H1 (cell line): ENCODE measurements at regions not wholly inside any gene's neighbourhood (a gene's known extent, or its start where the extent isn't known, plus 50 kb on each side); places are given as distances from the start of the nearest gene placed in this dataset.

ENCODE experiments used
- CTCF ChIA-PET: fragments of 300-600 bp; sonication (Branson Sonifier 250); formaldehyde crosslinking; loops from one replicate; lab custom pipeline; 2021; ENCODE audit not compliant: partially characterized antibody; lab: Charles Lee
- POLR2A ChIA-PET: fragments of 300-600 bp; sonication (Branson Sonifier 250); formaldehyde crosslinking; loops from one replicate; lab custom pipeline; 2021; ENCODE audit warnings: inconsistent platforms; ENCODE audit not compliant: partially characterized antibody; lab: Charles Lee
- DNase-seq, 2 experiments: peaks; one replicate each; pipeline versions ENCODE4 v3.0.0 to v3.0.0-alpha.2; 2010 to 2022; ENCODE audit warnings: low spot score in 2 of 2, low read depth in 1 of 2, mixed read lengths in 1 of 2
- FAIRE-seq: peaks from 2 replicates; lab custom pipeline; 2011; peaks lifted over from hg19 to GRCh38; lab: Jason Lieb, UNC
- H2AFZ ChIP-seq: 2 replicates; pipeline ENCODE4 v1.8.1; 2012; ENCODE audit warnings: low read length, inconsistent platforms
- H2AK5ac ChIP-seq: 2 replicates; pipeline ENCODE4 v1.6.1; 2013; ENCODE audit warnings: low read depth, low read length
- H2BK120ac ChIP-seq: replicated peaks from 2 replicates; pipeline ENCODE3; 2013; ENCODE audit warnings: low read depth, low read length, inconsistent platforms
- H2BK12ac ChIP-seq: 2 replicates; pipeline ENCODE4 v1.6.1; 2013; ENCODE audit warnings: low read depth, low read length
- H2BK15ac ChIP-seq: 2 replicates; pipeline ENCODE4 v1.6.1; 2013; ENCODE audit warnings: low read length
- H2BK20ac ChIP-seq: 2 replicates; pipeline ENCODE4 v1.6.1; 2013; ENCODE audit warnings: low read length
- H2BK5ac ChIP-seq: 2 replicates; pipeline ENCODE4 v1.6.1; 2013; ENCODE audit warnings: low read depth, low read length
- H3K14ac ChIP-seq: 2 replicates; pipeline ENCODE4 v1.6.1; 2013; ENCODE audit warnings: inconsistent platforms; ENCODE audit not compliant: insufficient read length
- H3K18ac ChIP-seq: 2 replicates; pipeline ENCODE4 v1.6.1; 2013; ENCODE audit warnings: low read length; ENCODE audit errors: extremely low read depth
- H3K23ac ChIP-seq: 2 replicates; pipeline ENCODE4 v1.6.1; 2013; ENCODE audit warnings: inconsistent platforms; ENCODE audit not compliant: insufficient read length
- H3K23me2 ChIP-seq: 2 replicates; pipeline ENCODE4 v1.6.1; 2013; ENCODE audit warnings: low read depth, low read length
- H3K27ac ChIP-seq: 2 replicates; pipeline ENCODE4 v1.6.1; 2011; ENCODE audit warnings: low read depth, low read length, inconsistent platforms
- H3K27me3 ChIP-seq, 4 experiments: replicated peaks in 1 of 4; 1 replicate in 1 of 4; 2 replicates in 3 of 4; pipeline versions ENCODE4 v1.6.1 to v1.8.1; 2011 to 2013; ENCODE audit warnings: low read length in 3 of 4, mild to moderate bottlenecking in 3 of 4, inconsistent platforms in 2 of 4, mixed read lengths in 2 of 4, moderate library complexity in 1 of 4; ENCODE audit not compliant: control insufficient read depth in 3 of 4, insufficient read depth in 3 of 4; ENCODE audit errors: extremely low read depth in 1 of 4
- H3K36me3 ChIP-seq, 4 experiments: 2 replicates each; pipeline versions ENCODE4 v1.6.1 to v1.8.1; 2011 to 2013; ENCODE audit warnings: mild to moderate bottlenecking in 4 of 4, low read length in 3 of 4, moderate library complexity in 2 of 4, control low read depth in 1 of 4, inconsistent platforms in 1 of 4; ENCODE audit not compliant: insufficient read depth in 4 of 4, control insufficient read depth in 2 of 4
- H3K4ac ChIP-seq: replicated peaks from 2 replicates; pipeline ENCODE3; 2013; ENCODE audit warnings: low read length, low read depth, mixed read lengths, inconsistent platforms; ENCODE audit not compliant: insufficient read length
- H3K4me1 ChIP-seq, 4 experiments: replicated peaks in 1 of 4; 1 replicate in 1 of 4; 2 replicates in 3 of 4; pipeline versions ENCODE4 v1.6.1 to v1.8.1; 2011 to 2013; ENCODE audit warnings: low read length in 3 of 4, inconsistent platforms in 2 of 4, mixed read lengths in 1 of 4; ENCODE audit not compliant: insufficient read depth in 4 of 4, control insufficient read depth in 3 of 4
- H3K4me2 ChIP-seq, 2 experiments: 2 replicates each; pipeline versions ENCODE4 v1.6.1 to v1.8.1; 2011 to 2013; ENCODE audit warnings: low read depth in 2 of 2, low read length in 2 of 2, control low read depth in 1 of 2, inconsistent platforms in 1 of 2, mild to moderate bottlenecking in 1 of 2; ENCODE audit not compliant: insufficient read depth in 1 of 2
- H3K4me3 ChIP-seq, 4 experiments: fragments of 200-600, 300-600 bp in 1 of 4; sonication (generic), shearing (Covaris generic), sonication (Bioruptor Twin) in 1 of 4; 2 replicates each; pipeline versions ENCODE4 v1.5.1 to v1.8.1; 2011 to 2016; ENCODE audit warnings: low read length in 4 of 4, low read depth in 3 of 4, control low read depth in 2 of 4, inconsistent platforms in 2 of 4, mild to moderate bottlenecking in 2 of 4, mixed read lengths in 1 of 4, moderate library complexity in 1 of 4; ENCODE audit not compliant: insufficient read depth in 2 of 4; ENCODE audit errors: extremely low read depth in 1 of 4
- H3K56ac ChIP-seq: replicated peaks from 2 replicates; pipeline ENCODE3; 2013; ENCODE audit warnings: low read depth, mild to moderate bottlenecking, mixed read lengths, low read length, inconsistent platforms; ENCODE audit not compliant: insufficient read length
- H3K79me1 ChIP-seq: 2 replicates; pipeline ENCODE4 v1.6.1; 2013; ENCODE audit warnings: low read depth, low read length, control low read depth
- H3K79me2 ChIP-seq, 2 experiments: 2 replicates each; pipeline versions ENCODE4 v1.6.1 to v1.8.1; 2012 to 2013; ENCODE audit warnings: low read length in 2 of 2, mild to moderate bottlenecking in 2 of 2, inconsistent platforms in 1 of 2; ENCODE audit not compliant: insufficient read depth in 2 of 2, control insufficient read depth in 1 of 2
- H3K9ac ChIP-seq, 4 experiments: replicated peaks in 1 of 4; 1 replicate in 1 of 4; 2 replicates in 3 of 4; pipeline versions ENCODE4 v1.6.1 to v1.8.1; 2011 to 2013; ENCODE audit warnings: low read depth in 3 of 4, low read length in 3 of 4, control low read depth in 2 of 4, mild to moderate bottlenecking in 2 of 4, moderate library complexity in 2 of 4, inconsistent platforms in 1 of 4; ENCODE audit errors: extremely low read depth in 1 of 4
- H3K9me3 ChIP-seq, 2 experiments: 2 replicates each; pipeline versions ENCODE4 v1.6.1 to v1.8.1; 2012 to 2013; ENCODE audit warnings: mild to moderate bottlenecking in 2 of 2, moderate library complexity in 2 of 2, control low read depth in 1 of 2, inconsistent platforms in 1 of 2, low read depth in 1 of 2, low read length in 1 of 2, mixed read lengths in 1 of 2; ENCODE audit not compliant: insufficient read depth in 2 of 2
- H4K20me1 ChIP-seq, 2 experiments: replicated peaks in 1 of 2; 2 replicates each; pipeline versions ENCODE3 to v1.8.1; 2011 to 2013; ENCODE audit warnings: inconsistent platforms in 2 of 2, low read length in 2 of 2, mild to moderate bottlenecking in 1 of 2; ENCODE audit not compliant: insufficient read depth in 2 of 2, control insufficient read depth in 1 of 2
- H4K5ac ChIP-seq: 2 replicates; pipeline ENCODE4 v1.6.1; 2013; ENCODE audit warnings: low read length, low read depth, mixed read lengths, inconsistent platforms; ENCODE audit not compliant: insufficient read length
- H4K8ac ChIP-seq: 2 replicates; pipeline ENCODE4 v1.8.0; 2013; ENCODE audit warnings: mild to moderate bottlenecking, moderate library complexity, low read length, inconsistent platforms; ENCODE audit not compliant: insufficient read depth; ENCODE audit errors: extremely low read depth
- H4K91ac ChIP-seq: replicated peaks from 2 replicates; pipeline ENCODE3; 2013; ENCODE audit warnings: low read length, mixed read lengths, inconsistent platforms; ENCODE audit not compliant: insufficient read length
- WGBS, 2 experiments: shearing (Covaris generic) in 1 of 2; methylation state at CpG; one replicate each; pipeline versions ENCODE4 v1.1.6 to v1.1.7; 2013 to 2015; ENCODE audit warnings: low lambda C conversion rate in 2 of 2, mixed read lengths in 2 of 2, inconsistent platforms in 1 of 2, low coverage in 1 of 2, missing lambda C conversion rate in 1 of 2; ENCODE audit not compliant: insufficient replicate concordance in 2 of 2, insufficient coverage in 1 of 2, insufficient read length in 1 of 2; ENCODE audit errors: extremely low coverage in 1 of 2, missing lambda C conversion rate in 1 of 2; 5-methylcytosine and 5-hydroxymethylcytosine counted together
- TF ChIP-seq, protein P1 (sequence below): fragments of 300-600 bp; sonication (generic); IDR thresholded peaks from 2 replicates; pipeline ENCODE4 v1.7.1; 2012; ENCODE audit warnings: low read length, moderate library complexity, mild to moderate bottlenecking, inconsistent platforms; ENCODE audit not compliant: insufficient replicate concordance

DNA sequence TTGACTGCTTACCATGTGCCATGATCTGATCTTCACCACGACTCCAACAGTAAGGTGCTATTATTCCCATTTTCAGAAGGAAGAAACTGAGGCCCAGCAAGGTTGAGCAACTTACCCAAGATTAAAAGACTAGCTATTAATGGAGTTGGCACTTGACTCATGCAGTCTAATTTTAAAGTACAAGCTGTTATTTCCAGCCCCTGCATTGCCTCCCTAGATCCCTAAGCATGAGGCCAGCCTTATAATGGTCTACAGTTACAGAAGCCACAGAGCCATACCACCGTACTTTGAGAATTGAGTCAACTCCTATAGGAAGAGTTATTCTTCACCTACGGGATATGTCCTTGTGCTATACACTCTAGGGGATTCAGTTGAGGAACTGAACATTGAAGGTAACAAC lies 66.7 kb upstream of the RBM19 start:
- H3K36me3 ChIP-seq, result no peaks in the 10 kb centered on the region
- FAIRE-seq, result no peak
- no peak overlapping the region for H4K8ac ChIP-seq
- no peak overlapping the region for H2BK20ac ChIP-seq
- H4K20me1 ChIP-seq, result no peaks in the 10 kb centered on the region
- no peaks in the 10 kb centered on the region for H3K23me2 ChIP-seq
- no peak overlapping the region for H2AFZ ChIP-seq
- H3K27me3 ChIP-seq, result no peaks in the 10 kb centered on the region
- H2BK15ac ChIP-seq, result no peak overlapping the region
- H3K56ac ChIP-seq, result no peak overlapping the region
- H2BK5ac ChIP-seq, result no peak overlapping the region
- ChIA-PET CTCF (interaction anchor here (1.1 kb wide), 1 partner anchor 15 kb away, joined by 3 read pairs; no protein-coding TSS in a partner anchor), POLR2A (no interaction called here)
- H3K9ac ChIP-seq, result no peak overlapping the region
- DNase-seq, result no peak
- peaks cover 0 to 13% of the 10 kb centered on the region in 2 experiments; a peak in 2 of 4 replicates for H3K9me3 ChIP-seq
- WGBS, 2 experiments, result 78% methylated on average over 3 of the region's 3 CpGs; no CpG with 5 or more reads in 1 of the 2 experiments
- H4K5ac ChIP-seq, result no peak overlapping the region
- H4K91ac ChIP-seq, result no peak overlapping the region
- H3K79me1 ChIP-seq, result no peaks in the 10 kb centered on the region
- no peak overlapping the region for H3K4me3 ChIP-seq
- H2BK120ac ChIP-seq, result no peak overlapping the region
- H3K18ac ChIP-seq, result no peak overlapping the region
- no peak overlapping the region for H2BK12ac ChIP-seq
- H3K4ac ChIP-seq, result no peak overlapping the region
- no peak overlapping the region for H2AK5ac ChIP-seq
- no peak overlapping the region for H3K23ac ChIP-seq
- H3K4me2 ChIP-seq, result no peak overlapping the region
- H3K4me1 ChIP-seq, result no peaks in the 10 kb centered on the region
- H3K79me2 ChIP-seq, result no peaks in the 10 kb centered on the region
- H3K14ac ChIP-seq, result no peak overlapping the region
- H3K27ac ChIP-seq, result no peak overlapping the region
- TF ChIP-seq, protein P1, sequence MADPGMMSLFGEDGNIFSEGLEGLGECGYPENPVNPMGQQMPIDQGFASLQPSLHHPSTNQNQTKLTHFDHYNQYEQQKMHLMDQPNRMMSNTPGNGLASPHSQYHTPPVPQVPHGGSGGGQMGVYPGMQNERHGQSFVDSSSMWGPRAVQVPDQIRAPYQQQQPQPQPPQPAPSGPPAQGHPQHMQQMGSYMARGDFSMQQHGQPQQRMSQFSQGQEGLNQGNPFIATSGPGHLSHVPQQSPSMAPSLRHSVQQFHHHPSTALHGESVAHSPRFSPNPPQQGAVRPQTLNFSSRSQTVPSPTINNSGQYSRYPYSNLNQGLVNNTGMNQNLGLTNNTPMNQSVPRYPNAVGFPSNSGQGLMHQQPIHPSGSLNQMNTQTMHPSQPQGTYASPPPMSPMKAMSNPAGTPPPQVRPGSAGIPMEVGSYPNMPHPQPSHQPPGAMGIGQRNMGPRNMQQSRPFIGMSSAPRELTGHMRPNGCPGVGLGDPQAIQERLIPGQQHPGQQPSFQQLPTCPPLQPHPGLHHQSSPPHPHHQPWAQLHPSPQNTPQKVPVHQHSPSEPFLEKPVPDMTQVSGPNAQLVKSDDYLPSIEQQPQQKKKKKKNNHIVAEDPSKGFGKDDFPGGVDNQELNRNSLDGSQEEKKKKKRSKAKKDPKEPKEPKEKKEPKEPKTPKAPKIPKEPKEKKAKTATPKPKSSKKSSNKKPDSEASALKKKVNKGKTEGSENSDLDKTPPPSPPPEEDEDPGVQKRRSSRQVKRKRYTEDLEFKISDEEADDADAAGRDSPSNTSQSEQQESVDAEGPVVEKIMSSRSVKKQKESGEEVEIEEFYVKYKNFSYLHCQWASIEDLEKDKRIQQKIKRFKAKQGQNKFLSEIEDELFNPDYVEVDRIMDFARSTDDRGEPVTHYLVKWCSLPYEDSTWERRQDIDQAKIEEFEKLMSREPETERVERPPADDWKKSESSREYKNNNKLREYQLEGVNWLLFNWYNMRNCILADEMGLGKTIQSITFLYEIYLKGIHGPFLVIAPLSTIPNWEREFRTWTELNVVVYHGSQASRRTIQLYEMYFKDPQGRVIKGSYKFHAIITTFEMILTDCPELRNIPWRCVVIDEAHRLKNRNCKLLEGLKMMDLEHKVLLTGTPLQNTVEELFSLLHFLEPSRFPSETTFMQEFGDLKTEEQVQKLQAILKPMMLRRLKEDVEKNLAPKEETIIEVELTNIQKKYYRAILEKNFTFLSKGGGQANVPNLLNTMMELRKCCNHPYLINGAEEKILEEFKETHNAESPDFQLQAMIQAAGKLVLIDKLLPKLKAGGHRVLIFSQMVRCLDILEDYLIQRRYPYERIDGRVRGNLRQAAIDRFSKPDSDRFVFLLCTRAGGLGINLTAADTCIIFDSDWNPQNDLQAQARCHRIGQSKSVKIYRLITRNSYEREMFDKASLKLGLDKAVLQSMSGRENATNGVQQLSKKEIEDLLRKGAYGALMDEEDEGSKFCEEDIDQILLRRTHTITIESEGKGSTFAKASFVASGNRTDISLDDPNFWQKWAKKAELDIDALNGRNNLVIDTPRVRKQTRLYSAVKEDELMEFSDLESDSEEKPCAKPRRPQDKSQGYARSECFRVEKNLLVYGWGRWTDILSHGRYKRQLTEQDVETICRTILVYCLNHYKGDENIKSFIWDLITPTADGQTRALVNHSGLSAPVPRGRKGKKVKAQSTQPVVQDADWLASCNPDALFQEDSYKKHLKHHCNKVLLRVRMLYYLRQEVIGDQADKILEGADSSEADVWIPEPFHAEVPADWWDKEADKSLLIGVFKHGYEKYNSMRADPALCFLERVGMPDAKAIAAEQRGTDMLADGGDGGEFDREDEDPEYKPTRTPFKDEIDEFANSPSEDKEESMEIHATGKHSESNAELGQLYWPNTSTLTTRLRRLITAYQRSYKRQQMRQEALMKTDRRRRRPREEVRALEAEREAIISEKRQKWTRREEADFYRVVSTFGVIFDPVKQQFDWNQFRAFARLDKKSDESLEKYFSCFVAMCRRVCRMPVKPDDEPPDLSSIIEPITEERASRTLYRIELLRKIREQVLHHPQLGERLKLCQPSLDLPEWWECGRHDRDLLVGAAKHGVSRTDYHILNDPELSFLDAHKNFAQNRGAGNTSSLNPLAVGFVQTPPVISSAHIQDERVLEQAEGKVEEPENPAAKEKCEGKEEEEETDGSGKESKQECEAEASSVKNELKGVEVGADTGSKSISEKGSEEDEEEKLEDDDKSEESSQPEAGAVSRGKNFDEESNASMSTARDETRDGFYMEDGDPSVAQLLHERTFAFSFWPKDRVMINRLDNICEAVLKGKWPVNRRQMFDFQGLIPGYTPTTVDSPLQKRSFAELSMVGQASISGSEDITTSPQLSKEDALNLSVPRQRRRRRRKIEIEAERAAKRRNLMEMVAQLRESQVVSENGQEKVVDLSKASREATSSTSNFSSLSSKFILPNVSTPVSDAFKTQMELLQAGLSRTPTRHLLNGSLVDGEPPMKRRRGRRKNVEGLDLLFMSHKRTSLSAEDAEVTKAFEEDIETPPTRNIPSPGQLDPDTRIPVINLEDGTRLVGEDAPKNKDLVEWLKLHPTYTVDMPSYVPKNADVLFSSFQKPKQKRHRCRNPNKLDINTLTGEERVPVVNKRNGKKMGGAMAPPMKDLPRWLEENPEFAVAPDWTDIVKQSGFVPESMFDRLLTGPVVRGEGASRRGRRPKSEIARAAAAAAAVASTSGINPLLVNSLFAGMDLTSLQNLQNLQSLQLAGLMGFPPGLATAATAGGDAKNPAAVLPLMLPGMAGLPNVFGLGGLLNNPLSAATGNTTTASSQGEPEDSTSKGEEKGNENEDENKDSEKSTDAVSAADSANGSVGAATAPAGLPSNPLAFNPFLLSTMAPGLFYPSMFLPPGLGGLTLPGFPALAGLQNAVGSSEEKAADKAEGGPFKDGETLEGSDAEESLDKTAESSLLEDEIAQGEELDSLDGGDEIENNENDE, result no peak
